ENCODE measurements at regions not wholly inside any gene's neighbourhood (a gene's known extent, or its start where the extent isn't known, plus 50 kb on each side); places are given as distances from the start of the nearest gene placed in this dataset.

DNA sequence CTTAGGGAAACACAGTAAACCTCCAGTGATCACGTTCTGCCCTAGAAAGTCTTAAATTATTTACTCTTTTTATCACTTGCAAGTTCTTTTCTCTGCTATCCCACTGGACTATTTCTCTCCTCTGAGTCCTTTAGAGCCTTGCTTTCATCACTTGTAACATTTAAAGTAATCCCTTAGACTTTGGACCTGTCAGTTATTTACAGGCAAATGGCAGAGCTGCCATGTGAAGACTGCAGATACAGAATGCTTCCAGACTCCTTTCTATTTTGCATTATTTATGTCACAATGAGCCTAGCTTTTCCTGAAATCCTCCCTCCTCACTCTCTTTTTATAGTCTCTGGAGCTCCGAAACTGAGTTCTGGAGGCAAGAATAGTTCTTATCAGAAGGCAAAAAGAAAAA, 325.6 kb upstream of the TRIB2 start:
- Histone ChIP-seq H3K4me3 (ENCODE audit: low read depth in 1 of 3, low read length in 3 of 3) (no peak overlapping the region), H3K4me1 (ENCODE audit: control insufficient read depth in 3 of 3, insufficient read depth in 2 of 3, low read depth in 1 of 3, low read length in 2 of 3) (no peaks in the 10 kb centered on the region), H3K27ac (ENCODE audit: low read depth in 1 of 3, low read length in 2 of 3) (no peak overlapping the region), H3K27me3 (ENCODE audit: control insufficient read depth in 3 of 3, insufficient read depth in 3 of 3, low read length in 3 of 3) (no peaks in the 10 kb centered on the region), H3K9me3 (ENCODE audit: control insufficient read depth in 2 of 2, insufficient read depth in 1 of 2, low read depth in 1 of 2, low read length in 1 of 2) (no peaks in the 10 kb centered on the region), H3K36me3 (ENCODE audit: control insufficient read depth in 3 of 3, insufficient read depth in 2 of 3, low read depth in 1 of 3, low read length in 3 of 3) (no peaks in the 10 kb centered on the region)
- FAIRE-seq = no peak
- DNase-seq = peak; percentile 5 to 8
- 18 to 57% (median 53%) methylated on average over 2 of the region's 2 CpGs for WGBS, 3 donors

DNA sequence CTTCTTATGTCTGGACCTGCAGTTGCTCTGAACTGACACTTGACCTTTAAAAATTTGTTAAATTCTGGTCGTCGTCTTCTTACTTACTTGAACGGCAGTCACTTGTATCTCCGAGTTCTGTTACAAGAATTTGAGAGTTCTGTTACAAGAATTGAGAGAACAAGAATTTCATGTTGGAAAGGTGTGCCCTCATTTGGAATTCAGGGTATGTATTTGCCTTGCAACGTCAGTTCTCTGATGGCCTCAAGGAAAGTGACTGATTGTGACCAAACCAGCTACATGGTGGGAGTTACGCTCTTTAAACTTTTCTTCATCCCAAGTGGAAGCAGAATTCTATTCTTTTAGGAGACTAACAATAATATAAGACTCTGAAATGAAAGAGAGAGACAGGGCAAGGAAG, 320.0 kb upstream of the TRIB2 start:
- DNase-seq (no peak), FAIRE-seq (no peak)

DNA sequence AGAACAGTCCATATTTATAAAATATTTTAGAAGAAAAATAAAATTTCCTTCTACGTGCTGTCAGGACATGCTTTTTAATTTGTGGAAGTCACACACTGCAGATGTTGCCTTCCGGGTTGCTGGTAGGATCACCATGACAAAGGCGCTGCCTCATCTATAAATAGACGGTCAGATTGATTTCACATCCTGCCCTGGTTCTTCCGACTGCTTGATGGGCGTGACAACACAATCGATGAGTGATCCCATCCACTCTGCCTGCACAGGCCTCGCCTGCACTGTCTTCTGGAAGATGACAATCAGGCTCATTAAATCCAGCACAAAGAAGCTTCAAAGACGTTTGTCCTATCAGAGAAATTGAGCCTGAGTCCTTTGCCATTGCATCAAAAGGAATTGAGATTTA, 318.9 kb upstream of the TRIB2 start:
- no peak for DNase-seq
- peaks cover 0 to 1% of the 10 kb centered on the region in 2 donors for H3K9me3 ChIP-seq (ENCODE audit: control insufficient read depth in 2 of 2, insufficient read depth in 1 of 2, low read depth in 1 of 2, low read length in 1 of 2)
- no peak overlapping the region for H3K4me3 ChIP-seq (ENCODE audit: low read depth in 1 of 3, low read length in 3 of 3)
- FAIRE-seq = no peak
- WGBS, 3 donors = 64 to 83% (median 74%) methylated on average over 9 of the region's 9 CpGs
- H3K36me3 ChIP-seq (ENCODE audit: control insufficient read depth in 3 of 3, insufficient read depth in 2 of 3, low read depth in 1 of 3, low read length in 3 of 3) = no peaks in the 10 kb centered on the region
- no peak overlapping the region for H3K27ac ChIP-seq (ENCODE audit: low read depth in 1 of 3, low read length in 2 of 3)
- H3K4me1 ChIP-seq (ENCODE audit: control insufficient read depth in 3 of 3, insufficient read depth in 2 of 3, low read depth in 1 of 3, low read length in 2 of 3) = no peaks in the 10 kb centered on the region
- no peaks in the 10 kb centered on the region for H3K27me3 ChIP-seq (ENCODE audit: control insufficient read depth in 3 of 3, insufficient read depth in 3 of 3, low read length in 3 of 3)

More for the DNA sequence above, 320.0 kb upstream of the TRIB2 start:
- Histone ChIP-seq H3K27me3 (ENCODE audit: control insufficient read depth in 3 of 3, insufficient read depth in 3 of 3, low read length in 3 of 3) (no peaks in the 10 kb centered on the region), H3K4me1 (ENCODE audit: control insufficient read depth in 3 of 3, insufficient read depth in 2 of 3, low read depth in 1 of 3, low read length in 2 of 3) (no peaks in the 10 kb centered on the region), H3K36me3 (ENCODE audit: control insufficient read depth in 3 of 3, insufficient read depth in 2 of 3, low read depth in 1 of 3, low read length in 3 of 3) (no peaks in the 10 kb centered on the region), H3K27ac (ENCODE audit: low read depth in 1 of 3, low read length in 2 of 3) (no peak overlapping the region), H3K4me3 (ENCODE audit: low read depth in 1 of 3, low read length in 3 of 3) (no peak overlapping the region), H3K9me3 (ENCODE audit: control insufficient read depth in 2 of 2, insufficient read depth in 1 of 2, low read depth in 1 of 2, low read length in 1 of 2) (no peaks in the 10 kb centered on the region)
- 78 to 89% (median 87%) methylated on average over 6 of the region's 6 CpGs for WGBS, 3 donors

DNA sequence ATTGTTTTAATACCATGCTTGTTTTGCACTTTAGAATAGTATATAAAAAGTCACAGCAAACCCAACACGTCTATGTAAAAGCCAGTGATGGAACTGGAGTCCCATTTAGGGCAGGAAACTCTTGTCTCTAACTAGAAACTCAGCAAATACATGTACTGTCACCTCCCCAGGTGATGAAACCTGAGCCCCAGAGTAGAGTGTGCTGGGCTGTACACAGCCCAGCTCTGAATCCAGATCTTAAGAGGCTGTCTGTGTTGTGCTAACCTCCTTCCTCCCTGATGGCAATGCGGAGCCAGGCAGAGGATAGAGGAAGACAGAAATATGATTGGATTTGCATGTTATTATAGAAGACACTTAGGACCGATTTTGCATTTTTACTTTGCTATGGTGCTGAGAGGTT, 317.5 kb upstream of the TRIB2 start:
- FAIRE-seq = no peak
- 72 to 83% (median 77%) methylated on average over 3 of the region's 3 CpGs for WGBS, 3 donors

DNA sequence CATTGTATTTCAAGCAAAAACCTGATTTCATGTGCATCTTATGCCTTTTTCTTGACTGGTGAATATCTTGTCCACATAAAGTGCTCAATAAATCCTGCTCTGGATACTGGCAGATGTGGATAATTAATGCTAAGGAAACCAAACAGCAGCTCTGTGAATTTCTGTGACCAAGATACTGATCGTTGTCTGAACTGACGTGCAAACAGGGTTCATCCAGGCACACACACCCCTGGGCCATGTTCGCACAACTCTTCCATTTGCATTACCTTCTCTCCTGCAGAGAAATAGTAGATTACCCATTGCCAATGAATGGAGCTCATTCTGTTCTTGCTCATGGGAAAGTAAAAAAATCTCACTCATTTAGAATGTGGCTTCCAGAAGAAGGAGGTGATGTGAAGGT, 316.2 kb upstream of the TRIB2 start:
- Histone ChIP-seq H3K9me3 (ENCODE audit: control insufficient read depth in 2 of 2, insufficient read depth in 1 of 2, low read depth in 1 of 2, low read length in 1 of 2) (peaks cover 0 to 6% of the 10 kb centered on the region in 2 donors), H3K4me3 (ENCODE audit: low read depth in 1 of 3, low read length in 3 of 3) (no peak overlapping the region), H3K36me3 (ENCODE audit: control insufficient read depth in 3 of 3, insufficient read depth in 2 of 3, low read depth in 1 of 3, low read length in 3 of 3) (no peaks in the 10 kb centered on the region), H3K27ac (ENCODE audit: low read depth in 1 of 3, low read length in 2 of 3) (no peak overlapping the region), H3K27me3 (ENCODE audit: control insufficient read depth in 3 of 3, insufficient read depth in 3 of 3, low read length in 3 of 3) (no peaks in the 10 kb centered on the region), H3K4me1 (ENCODE audit: control insufficient read depth in 3 of 3, insufficient read depth in 2 of 3, low read depth in 1 of 3, low read length in 2 of 3) (no peaks in the 10 kb centered on the region)
- no peak for DNase-seq
- WGBS, 3 donors = 80 to 92% (median 85%) methylated on average over 3 of the region's 3 CpGs
- no peak for FAIRE-seq

More for the DNA sequence above, 317.5 kb upstream of the TRIB2 start:
- H3K36me3 ChIP-seq (ENCODE audit: control insufficient read depth in 3 of 3, insufficient read depth in 2 of 3, low read depth in 1 of 3, low read length in 3 of 3) = no peaks in the 10 kb centered on the region
- H3K27me3 ChIP-seq (ENCODE audit: control insufficient read depth in 3 of 3, insufficient read depth in 3 of 3, low read length in 3 of 3) = no peaks in the 10 kb centered on the region
- no peak overlapping the region for H3K27ac ChIP-seq (ENCODE audit: low read depth in 1 of 3, low read length in 2 of 3)
- no peak overlapping the region for H3K4me3 ChIP-seq (ENCODE audit: low read depth in 1 of 3, low read length in 3 of 3)
- H3K4me1 ChIP-seq (ENCODE audit: control insufficient read depth in 3 of 3, insufficient read depth in 2 of 3, low read depth in 1 of 3, low read length in 2 of 3) = no peaks in the 10 kb centered on the region
- no peak for DNase-seq
- peaks cover 0 to 6% of the 10 kb centered on the region in 2 donors for H3K9me3 ChIP-seq (ENCODE audit: control insufficient read depth in 2 of 2, insufficient read depth in 1 of 2, low read depth in 1 of 2, low read length in 1 of 2)

DNA sequence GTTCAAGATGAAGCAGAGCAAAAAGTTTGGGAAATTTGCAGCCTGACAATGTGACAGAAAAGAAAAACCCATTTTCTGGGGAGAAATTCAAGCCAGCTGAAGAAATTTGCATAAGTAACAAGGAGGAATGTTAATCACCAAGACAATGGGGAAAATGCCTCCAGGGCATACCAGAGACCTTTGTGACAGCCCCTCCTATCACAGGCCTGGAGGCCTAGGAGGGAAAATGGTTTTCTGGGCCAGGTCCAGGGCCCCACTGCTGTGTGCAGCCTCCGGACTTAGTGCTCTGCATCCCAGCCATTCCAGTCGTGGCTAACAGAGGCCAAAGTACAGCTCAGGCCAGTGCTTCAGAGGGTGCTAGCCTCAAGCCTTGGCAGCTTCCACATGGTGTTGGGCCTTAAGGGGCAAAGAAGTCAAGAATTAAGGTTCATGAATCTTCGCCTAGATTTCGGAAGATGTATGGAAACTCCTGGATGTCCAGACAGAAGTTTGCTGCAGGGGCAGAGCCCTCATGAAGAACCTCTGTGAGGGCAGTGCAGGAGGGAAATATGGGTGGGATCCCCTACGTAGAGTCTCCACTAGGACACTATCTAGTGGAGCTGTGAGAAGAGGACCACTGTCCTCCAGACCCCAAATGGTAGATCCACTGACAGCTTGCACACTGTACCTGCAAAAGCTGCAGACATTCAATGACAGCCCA, 314.1 kb upstream of the TRIB2 start:
- H3K36me3 ChIP-seq (ENCODE audit: control insufficient read depth in 3 of 3, insufficient read depth in 2 of 3, low read depth in 1 of 3, low read length in 3 of 3) = no peaks in the 10 kb centered on the region
- FAIRE-seq (no peak), DNase-seq (no peak)
- no peak overlapping the region for H3K4me3 ChIP-seq (ENCODE audit: low read depth in 1 of 3, low read length in 3 of 3)
- H3K4me1 ChIP-seq (ENCODE audit: control insufficient read depth in 3 of 3, insufficient read depth in 2 of 3, low read depth in 1 of 3, low read length in 2 of 3) = no peaks in the 10 kb centered on the region
- 86 to 92% (median 88%) methylated on average over 5 of the region's 5 CpGs for WGBS, 3 donors
- no peaks in the 10 kb centered on the region for H3K27me3 ChIP-seq (ENCODE audit: control insufficient read depth in 3 of 3, insufficient read depth in 3 of 3, low read length in 3 of 3)
- no peak overlapping the region for H3K27ac ChIP-seq (ENCODE audit: low read depth in 1 of 3, low read length in 2 of 3)
- H3K9me3 ChIP-seq (ENCODE audit: control insufficient read depth in 2 of 2, insufficient read depth in 1 of 2, low read depth in 1 of 2, low read length in 1 of 2) = peaks cover 0 to 6% of the 10 kb centered on the region in 2 donors

DNA sequence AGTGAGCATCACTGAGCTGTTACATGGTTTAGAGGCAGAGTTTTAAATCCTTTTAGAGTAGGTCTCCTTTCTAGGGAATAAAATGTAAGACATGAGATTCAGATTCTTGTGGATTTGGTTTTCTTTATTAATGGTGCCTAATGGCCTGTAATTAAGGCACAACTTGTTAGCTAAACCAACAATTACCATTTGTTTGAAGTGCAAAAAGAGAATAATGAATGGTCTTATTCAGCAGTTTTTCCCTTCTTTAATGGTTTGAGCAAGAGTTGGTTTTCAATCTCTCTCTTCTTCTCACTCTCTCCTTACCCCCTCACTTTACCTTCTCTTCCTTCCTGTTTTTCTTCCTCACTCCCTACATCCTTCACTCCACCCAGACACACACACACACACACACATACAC, 312.2 kb upstream of the TRIB2 start:
- H3K9me3 ChIP-seq (ENCODE audit: control insufficient read depth in 2 of 2, insufficient read depth in 1 of 2, low read depth in 1 of 2, low read length in 1 of 2) = peaks cover 0 to 6% of the 10 kb centered on the region in 2 donors
- no peaks in the 10 kb centered on the region for H3K4me1 ChIP-seq (ENCODE audit: control insufficient read depth in 3 of 3, insufficient read depth in 2 of 3, low read depth in 1 of 3, low read length in 2 of 3)
- H3K27me3 ChIP-seq (ENCODE audit: control insufficient read depth in 3 of 3, insufficient read depth in 3 of 3, low read length in 3 of 3) = no peaks in the 10 kb centered on the region
- DNase-seq = no peak
- H3K27ac ChIP-seq (ENCODE audit: low read depth in 1 of 3, low read length in 2 of 3) = no peak overlapping the region
- no peak for FAIRE-seq
- no peaks in the 10 kb centered on the region for H3K36me3 ChIP-seq (ENCODE audit: control insufficient read depth in 3 of 3, insufficient read depth in 2 of 3, low read depth in 1 of 3, low read length in 3 of 3)
- no peak overlapping the region for H3K4me3 ChIP-seq (ENCODE audit: low read depth in 1 of 3, low read length in 3 of 3)

DNA sequence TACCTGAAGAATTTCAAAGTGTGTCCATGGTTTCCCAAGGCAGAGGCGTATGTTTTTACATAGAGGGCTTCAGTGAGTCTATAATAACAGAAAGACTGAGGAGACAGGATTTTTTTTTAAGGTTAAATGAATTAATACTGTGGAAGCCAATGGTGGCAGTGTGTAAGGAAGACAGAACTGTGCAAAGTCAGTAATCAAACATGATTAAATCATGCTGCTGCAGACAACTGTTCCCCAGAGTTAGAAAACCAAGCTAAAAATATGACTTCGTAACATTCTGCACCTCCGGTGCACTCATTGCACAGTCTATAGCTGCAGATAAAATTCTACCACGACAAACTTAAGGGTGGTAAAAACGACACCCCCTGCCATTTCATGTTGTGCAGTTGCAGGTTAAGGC, 309.6 kb upstream of the TRIB2 start:
- Histone ChIP-seq H3K4me3 (ENCODE audit: low read depth in 1 of 3, low read length in 3 of 3) (no peak overlapping the region), H3K27ac (ENCODE audit: low read depth in 1 of 3, low read length in 2 of 3) (no peak overlapping the region), H3K9me3 (ENCODE audit: control insufficient read depth in 2 of 2, insufficient read depth in 1 of 2, low read depth in 1 of 2, low read length in 1 of 2) (peaks cover 0 to 6% of the 10 kb centered on the region in 2 donors), H3K27me3 (ENCODE audit: control insufficient read depth in 3 of 3, insufficient read depth in 3 of 3, low read length in 3 of 3) (no peaks in the 10 kb centered on the region), H3K4me1 (ENCODE audit: control insufficient read depth in 3 of 3, insufficient read depth in 2 of 3, low read depth in 1 of 3, low read length in 2 of 3) (no peaks in the 10 kb centered on the region), H3K36me3 (ENCODE audit: control insufficient read depth in 3 of 3, insufficient read depth in 2 of 3, low read depth in 1 of 3, low read length in 3 of 3) (no peaks in the 10 kb centered on the region)
- DNase-seq = no peak
- 86 to 91% (median 87%) methylated on average over 5 of the region's 5 CpGs for WGBS, 3 donors
- no peak for FAIRE-seq

DNA sequence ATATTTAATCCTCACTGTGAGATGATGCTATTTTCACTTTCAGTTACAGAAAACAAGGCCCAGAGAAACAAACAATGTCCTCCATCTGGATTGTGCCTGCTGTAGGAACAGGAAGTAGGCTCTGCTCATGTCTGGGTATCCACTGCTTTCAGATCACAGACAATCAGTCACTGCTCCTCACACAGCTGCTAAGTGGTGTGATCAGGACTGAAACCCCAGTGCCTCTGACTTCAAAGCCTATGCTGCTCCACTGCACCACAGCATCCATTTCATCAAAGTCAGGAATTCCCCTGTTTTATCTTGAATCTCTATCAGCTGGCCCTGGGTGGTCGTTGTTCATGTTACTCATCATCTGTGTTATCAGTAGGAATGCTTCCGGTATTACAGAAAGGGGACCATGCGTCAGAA, 303.8 kb upstream of the TRIB2 start:
- DNase-seq (no peak), FAIRE-seq (no peak)
- no peaks in the 10 kb centered on the region for H3K27me3 ChIP-seq (ENCODE audit: control insufficient read depth in 3 of 3, insufficient read depth in 3 of 3, low read length in 3 of 3)
- H3K27ac ChIP-seq (ENCODE audit: low read depth in 1 of 3, low read length in 2 of 3) = no peak overlapping the region
- H3K4me3 ChIP-seq (ENCODE audit: low read depth in 1 of 3, low read length in 3 of 3) = no peak overlapping the region
- H3K4me1 ChIP-seq (ENCODE audit: control insufficient read depth in 3 of 3, insufficient read depth in 2 of 3, low read depth in 1 of 3, low read length in 2 of 3) = no peaks in the 10 kb centered on the region
- peaks cover 0 to 2% of the 10 kb centered on the region in 2 donors for H3K9me3 ChIP-seq (ENCODE audit: control insufficient read depth in 2 of 2, insufficient read depth in 1 of 2, low read depth in 1 of 2, low read length in 1 of 2)
- no peaks in the 10 kb centered on the region for H3K36me3 ChIP-seq (ENCODE audit: control insufficient read depth in 3 of 3, insufficient read depth in 2 of 3, low read depth in 1 of 3, low read length in 3 of 3)
- WGBS, 3 donors = 48 to 55% (median 51%) methylated on average over 3 of the region's 3 CpGs
